Neural progenitor cell (in vitro differentiated cells): ENCODE measurements at regions not wholly inside any gene's neighbourhood (a gene's known extent, or its start where the extent isn't known, plus 50 kb on each side); places are given as distances from the start of the nearest gene placed in this dataset.

ENCODE experiments used
- CTCF ChIP-seq: fragments of 200-600 bp; sonication (generic); IDR thresholded peaks from 2 replicates; pipeline ENCODE4 v1.5.1; 2017; ENCODE audit warnings: antibody characterized with exemption, mild to moderate bottlenecking
- EZH2phosphoT487 ChIP-seq: fragments of 200-600 bp; sonication (generic); IDR thresholded peaks from 2 replicates; pipeline ENCODE4 v1.6.1; 2017; ENCODE audit warnings: antibody characterized with exemption

- TF ChIP-seq CTCF = no peak
- no peak for TF ChIP-seq EZH2phosphoT487
Observed at GRCh38 chr18:2325308-2325849, 245.9 kb downstream of the METTL4 start.
